NCI-H1105 (cell line): ENCODE measurements at regions not wholly inside any gene's neighbourhood (a gene's known extent, or its start where the extent isn't known, plus 50 kb on each side); places are given as distances from the start of the nearest gene placed in this dataset.
"Not testable (repeated sequence)": the region's sequence is repeated elsewhere in the genome, so short reads cannot be mapped to it uniquely, and the experiment has no call there.

Experiments used
- DNase-seq: peaks from one replicate; lab custom pipeline; 2025; lab: John Stamatoyannopoulos, UW

DNA sequence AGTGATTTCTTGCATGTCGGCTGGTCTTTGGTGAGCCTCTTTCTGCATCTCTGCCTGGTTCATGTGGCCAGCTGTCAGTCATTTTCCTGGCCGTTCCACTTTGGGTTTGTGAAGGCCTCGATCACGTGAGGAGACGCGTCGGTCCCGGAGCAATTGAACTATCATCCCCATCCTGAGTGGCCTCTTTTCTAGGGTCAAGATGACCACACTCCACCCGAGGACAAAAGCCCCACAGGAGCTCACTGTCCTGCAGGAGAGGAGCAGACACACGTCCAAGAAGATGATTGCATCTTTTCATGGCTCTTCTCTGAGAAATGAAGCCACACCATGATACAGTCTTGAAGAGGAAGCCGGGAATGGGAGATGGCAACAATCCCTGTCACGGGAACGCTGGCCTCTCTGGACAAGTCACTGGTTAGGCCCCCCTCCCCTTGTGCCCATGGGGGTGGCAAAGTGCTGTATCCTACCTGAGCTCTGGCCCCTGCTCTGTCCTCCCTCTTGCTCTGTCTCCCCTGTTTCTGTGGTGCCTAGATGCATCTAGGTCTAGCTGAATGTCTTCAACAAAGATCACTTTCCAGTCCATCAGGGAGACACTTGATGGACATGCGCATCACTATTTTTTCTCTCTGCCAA, 291.4 kb upstream of the ZNF337 start:
- DNase-seq: not testable (repeated sequence)

DNA sequence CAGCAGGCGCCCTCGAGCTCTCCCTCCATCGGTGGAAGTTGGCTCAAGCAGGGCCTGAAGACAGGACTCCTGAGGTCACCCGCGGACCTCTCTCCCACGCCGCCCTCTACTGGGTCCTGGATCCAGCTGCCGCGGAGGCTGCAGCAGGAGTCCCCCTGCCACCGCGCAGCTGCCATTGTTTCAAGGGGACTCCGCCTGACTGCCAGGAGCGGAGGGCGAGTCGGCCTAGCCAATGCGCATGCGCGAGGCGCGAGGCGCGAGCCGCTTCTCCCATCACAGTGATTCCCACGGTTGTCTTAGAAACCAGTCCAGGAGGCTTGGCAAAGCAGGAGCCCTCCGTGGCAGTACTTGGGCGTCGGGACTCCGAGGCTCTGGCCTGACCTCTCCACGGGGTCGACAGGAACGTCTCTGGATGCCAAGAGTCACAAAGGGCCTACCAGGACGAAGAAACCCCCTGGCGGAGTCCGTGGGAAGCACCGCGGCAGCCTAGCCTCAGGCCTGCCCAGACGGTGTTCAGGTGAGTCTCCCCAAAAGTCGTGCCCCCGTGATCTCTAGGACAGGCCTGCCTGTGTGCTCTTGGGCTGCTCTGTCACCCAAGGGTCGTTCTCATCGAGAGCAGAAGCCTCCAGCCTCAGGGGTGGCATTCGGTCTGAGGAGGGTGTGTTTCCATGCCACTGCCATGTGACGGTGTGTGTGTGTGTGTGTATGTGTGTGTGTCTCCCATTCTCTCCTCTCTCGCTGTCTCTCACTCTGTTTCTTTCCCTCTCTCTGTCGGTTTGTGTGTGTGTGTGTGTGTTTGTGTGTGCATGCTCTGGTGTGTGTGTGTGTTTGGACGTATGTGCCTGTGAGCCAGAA, 290.6 kb upstream of the ZNF337 start:
- DNase-seq: peak; percentile 83

DNA sequence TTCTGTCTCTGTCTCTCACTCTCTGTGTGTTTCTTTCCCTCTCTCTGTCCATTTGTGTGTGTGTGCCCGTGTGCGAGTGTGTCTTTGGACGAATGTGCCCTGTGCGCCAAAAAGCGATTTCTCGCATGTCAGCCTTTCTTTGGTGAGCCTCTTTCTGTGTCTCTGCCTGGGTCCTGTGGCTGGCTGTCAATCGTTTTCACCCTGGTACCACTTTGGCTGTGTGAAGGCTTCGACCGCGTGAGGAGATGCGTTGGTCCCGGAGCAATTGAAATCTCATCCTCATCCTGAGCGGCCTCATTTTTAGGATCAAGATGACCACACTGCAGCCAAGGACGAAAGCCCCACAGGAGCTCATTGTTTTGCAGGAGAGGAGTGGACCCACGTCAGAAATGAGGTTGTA, 288.9 kb upstream of the ZNF337 start:
- DNase-seq: no peak

DNA sequence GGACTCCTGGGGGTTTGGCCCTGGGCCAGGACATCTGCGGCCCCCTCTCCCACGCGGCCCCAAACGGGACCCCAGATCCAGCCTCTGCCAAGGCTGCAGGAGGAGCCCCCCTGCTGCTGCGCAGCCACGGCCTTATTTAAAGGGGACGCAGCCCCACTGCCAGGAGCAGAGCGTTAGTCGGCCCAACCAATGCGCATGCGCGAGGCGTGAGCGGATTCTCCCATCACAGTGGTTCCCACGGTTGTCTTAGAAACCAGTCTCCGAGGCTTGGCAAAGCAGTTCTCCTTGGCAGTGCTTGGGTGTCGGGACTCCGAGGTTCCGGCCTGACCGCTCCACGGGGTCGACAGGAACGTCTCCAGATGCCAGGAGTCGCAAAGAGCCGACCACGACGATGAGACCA, 288.3 kb upstream of the ZNF337 start:
- no peak for DNase-seq

DNA sequence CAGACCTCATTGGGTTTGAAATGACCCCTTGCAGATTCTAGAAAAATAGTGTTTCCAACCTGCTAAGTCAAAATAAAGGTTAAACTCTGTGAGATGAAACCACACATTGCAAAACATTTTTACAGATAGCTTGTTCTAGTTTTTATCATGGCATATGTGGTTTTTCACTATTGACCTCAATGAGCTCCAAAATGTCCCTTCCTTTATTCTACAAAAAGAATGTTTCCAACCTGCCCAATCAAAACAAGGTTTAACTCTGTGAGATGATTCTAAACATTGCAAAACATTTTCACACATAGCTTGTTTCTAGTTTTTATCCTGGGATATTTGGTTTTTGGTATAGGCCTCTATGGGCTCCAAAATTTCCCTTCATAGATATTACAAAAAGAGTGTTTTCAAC, 286.0 kb upstream of the ZNF337 start:
- DNase-seq: not testable (repeated sequence)

DNA sequence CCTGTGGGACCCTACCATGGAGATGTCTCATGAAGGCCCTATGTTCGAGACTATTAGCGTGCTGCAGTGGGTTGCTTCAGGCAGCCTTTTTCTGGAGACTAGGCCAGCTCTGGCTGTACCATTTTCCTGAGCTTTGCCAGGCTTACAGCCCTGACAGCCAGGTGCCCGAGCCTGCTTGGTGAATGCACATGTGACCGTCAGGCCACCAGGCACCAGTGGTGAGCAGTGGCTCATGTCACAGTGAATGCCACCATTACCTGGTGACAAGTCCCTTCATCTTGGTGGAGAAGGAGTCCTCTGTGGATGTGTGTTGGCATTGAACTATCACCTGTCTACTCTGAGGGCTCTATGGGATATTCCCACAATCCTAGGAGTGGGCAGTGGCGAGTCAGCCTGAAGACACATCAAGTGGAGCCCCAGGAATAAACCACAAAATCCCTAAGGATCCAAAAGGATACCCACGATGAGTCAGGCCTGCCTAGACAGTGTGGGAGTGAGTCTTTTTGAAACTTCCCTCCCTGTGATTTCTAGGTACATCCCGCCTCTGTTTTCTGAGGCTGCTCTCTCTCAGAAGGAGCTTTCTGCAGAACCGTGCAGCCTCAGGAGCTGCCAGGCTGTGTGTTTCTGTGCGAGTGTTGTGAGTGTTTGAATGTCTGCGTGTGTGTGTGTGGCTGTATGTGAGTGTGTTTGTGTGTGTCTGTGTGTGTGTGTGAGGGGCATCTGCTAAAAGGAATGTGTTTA, 282.0 kb upstream of the ZNF337 start:
- DNase-seq: not testable (repeated sequence)

DNA sequence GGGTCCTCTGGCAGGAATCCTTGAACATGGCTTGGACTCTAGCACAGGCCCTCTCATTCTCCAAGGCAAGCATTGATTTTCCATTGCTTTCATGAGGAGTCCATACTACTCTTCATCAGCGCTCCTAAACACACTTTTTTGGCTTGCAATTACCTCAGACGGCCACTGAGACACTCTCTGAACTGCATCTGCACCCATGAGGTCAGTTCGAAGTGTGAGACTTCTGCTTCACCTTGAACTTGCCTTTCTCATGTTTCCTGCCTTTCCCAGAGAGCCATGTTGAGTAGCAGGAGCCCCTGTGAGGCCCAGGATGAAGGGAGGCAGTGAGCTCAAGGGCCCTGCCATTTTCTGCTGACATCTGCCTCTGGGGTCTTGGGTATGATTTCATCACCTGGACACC, 279.2 kb upstream of the ZNF337 start:
- not testable (repeated sequence) for DNase-seq

DNA sequence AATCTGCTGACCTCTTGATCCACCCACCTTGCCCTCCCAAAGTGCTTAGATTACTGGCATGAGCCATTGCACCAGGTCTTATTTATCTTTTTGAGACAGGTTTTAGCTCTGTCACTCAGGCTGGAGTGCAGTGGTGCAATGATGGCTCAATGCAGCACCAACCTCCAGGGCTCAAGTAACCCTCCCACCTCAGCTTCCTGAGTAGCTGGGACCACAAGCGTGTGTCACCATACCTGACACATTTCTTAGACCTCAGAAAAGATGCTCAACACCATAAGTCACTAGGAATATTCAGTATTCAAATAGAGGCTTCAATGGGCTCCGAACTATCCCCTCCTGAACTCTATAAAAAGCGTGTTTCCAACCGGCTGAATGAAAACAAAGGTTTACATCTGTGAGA, 268.6 kb upstream of the ZNF337 start:
- not testable (repeated sequence) for DNase-seq

DNA sequence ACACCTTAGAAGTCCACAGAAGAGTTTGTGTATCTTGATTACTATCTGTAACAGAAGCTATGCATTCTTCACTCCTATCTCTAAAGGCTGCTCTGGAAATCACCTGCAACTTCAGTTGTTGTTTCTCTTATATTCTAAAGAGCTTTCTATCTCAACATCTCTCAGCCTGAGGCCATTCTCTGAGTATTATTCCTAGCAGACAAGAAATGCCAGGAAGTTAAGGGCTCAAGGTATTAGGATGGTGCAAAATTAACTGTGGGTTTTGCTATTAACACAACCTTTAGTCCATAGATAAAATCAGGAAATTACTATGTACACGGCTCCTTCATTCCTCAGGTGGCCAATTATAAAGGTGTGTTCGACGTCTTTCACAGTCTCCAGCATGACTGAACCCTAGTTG, 257.2 kb upstream of the ZNF337 start:
- DNase-seq: not testable (repeated sequence)

DNA sequence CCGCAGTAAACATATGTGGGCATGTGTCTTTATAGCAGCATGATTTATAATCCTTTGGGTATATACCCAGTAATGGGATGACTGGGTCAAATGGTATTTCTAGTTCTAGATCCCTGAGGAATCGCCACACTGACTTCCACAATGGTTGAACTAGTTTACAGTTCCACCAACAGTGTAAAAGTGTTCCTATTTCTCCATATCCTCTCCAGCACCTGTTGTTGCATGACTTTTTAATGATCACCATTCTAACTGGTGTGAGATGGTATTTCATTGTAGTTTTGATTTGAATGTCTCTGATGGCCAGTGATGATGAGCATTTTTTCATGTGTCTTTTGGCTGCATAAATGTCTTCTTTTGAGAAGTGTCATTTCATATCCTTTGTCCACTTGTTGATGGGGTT, 238.6 kb upstream of the ZNF337 start:
- not testable (repeated sequence) for DNase-seq

DNA sequence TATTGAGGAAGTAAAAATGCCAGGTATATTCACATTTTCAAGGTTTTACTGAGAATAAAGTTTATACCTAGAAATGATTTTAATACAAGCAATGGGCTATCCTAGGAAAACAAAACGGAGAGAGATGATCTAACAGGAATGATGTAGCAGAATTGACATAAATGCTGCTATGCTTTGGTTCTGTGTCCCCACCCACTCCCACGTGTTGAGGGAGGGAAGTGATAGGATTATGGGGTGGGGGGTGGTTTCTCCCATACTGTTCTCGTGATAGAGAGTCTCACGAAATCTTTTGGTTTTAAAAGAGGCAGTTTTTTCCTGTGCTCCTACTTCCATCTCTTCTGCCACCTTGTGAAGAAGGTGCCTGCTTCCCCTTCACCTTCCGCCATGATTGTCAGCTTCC, 236.2 kb upstream of the ZNF337 start:
- DNase-seq: not testable (repeated sequence)

DNA sequence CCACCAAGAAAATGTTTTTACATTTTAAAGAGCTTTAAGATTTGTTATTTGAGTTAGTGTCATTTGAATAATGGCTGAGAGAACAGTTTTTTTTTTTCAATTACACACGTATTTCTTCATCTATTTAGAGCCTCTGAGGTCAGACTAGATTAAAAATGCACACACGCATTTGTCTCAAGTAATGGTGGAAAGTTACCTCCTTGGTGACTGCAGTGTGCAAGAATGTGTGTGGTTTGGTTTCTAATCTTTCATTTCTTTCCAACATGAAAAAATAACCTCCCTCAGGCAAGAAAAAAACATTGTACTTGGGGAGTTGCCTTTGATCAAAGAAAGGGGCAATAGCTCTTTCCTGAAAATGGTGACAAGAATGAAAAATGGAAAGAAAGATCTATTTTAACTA, 235.5 kb upstream of the ZNF337 start:
- DNase-seq: not testable (repeated sequence)

DNA sequence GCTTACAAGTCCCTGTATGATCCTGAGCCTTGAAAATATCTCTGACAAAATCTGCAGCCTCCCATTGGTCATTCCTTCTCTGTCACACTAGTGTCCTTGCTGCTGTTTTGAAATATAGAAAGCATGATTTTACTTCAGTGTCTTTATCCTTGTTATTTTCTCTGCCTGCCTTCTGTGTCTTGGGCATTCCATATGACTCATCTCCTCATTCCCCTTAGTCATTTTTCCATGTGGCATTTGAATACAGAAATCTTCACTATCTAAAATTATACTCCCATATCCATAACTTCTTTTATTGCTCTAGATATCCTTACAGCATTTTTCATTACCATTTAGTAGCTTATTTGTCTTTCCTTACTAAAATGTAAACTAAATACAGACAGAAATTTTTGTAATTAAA, 205.7 kb upstream of the ZNF337 start:
- not testable (repeated sequence) for DNase-seq

DNA sequence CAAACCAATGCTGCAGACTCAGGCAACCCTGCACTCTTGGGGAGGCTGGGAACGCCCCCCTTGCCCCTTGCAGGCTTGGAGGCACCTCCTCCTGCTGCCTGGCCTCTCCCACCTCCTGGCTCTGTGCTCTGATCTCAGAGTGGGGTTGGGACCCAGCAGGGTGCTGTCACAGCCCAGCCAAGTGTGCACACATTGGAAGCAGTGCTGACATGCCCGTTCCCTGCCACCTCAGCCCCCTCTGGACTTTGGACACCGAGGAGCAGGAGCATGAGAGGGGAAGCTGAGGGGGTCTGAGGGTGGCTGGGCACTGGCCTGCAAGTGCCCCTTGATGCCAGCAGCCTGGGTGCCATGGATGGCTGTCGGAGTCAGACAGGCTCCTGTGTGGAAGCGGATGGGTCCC, 202.0 kb upstream of the ZNF337 start:
- DNase-seq: not testable (repeated sequence)

DNA sequence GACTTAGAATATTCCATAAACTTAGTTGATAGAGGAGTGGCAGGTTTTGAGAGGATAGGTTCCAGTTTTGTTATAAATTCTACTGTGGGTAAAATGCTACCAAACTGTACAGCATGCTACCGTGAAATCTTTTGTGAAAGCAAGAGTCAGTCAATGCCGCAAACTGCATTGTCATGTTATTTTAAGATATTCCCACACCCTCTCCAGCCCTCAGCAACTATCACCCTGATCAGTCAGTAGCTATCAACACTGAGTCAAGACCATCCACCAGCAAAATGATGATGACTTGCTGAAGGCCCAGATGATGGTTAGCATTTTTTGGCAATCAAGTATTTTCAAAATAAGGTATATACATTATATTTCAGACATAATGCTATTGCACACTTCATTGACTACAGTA, 182.4 kb upstream of the ZNF337 start:
- not testable (repeated sequence) for DNase-seq

DNA sequence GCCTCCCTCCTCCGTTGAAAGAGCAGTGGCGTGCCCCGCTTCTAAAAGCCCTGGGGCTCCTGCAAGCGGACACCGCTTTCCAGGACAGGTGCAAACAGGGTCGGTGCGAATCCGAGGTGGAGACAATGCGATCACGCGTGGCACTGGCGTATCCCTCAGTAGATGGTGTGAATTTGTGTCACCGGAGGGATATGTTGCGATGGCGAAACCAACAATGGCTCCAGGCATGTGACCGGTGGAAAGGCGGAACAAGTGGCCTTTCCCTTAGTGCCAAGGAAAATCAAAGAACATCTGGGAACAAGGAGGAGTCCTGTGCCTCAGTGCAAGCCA, 172.0 kb upstream of the ZNF337 start:
- not testable (repeated sequence) for DNase-seq

DNA sequence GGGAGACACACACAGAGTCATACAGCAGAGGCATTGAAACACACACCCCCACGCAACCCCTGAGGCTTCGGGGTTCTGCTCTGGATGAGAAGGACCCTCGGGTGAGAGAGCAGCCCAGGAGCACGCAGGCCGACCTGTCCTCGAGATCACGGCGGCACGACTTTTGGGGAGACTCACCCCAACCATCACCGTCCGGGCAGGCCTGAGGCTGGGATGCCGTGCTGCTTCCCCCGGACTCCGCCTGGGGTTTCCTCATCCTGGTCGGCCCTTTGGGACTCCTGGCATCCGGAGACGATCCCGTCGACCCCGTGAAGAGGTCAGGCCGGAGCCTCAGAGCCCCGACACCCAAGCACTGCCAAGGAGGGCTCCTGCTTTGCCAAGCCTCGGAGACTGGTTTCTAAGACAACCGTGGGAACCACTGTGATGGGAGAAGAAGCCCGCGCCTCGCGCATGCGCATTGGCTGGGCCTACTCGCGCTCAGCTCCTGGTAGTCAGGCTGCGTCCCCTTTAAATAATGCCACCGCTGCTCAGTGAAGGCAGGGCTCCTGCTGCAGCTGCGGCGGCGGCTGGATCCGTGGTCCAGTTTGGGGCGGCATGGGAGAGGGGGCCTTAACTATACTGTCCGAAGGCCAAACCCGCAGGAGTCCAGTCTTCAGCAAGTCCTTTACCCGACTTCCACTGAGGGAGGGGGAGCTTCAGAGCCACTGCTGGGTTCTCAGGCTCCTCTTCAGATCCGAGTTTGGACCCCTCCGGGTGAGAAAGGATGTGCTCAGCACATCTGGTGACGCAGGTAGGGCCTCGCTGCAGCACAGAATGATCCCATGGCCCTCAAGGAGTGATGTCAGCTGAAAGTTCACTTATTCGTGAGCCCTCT, 171.4 kb upstream of the ZNF337 start:
- DNase-seq: peak; percentile 81

DNA sequence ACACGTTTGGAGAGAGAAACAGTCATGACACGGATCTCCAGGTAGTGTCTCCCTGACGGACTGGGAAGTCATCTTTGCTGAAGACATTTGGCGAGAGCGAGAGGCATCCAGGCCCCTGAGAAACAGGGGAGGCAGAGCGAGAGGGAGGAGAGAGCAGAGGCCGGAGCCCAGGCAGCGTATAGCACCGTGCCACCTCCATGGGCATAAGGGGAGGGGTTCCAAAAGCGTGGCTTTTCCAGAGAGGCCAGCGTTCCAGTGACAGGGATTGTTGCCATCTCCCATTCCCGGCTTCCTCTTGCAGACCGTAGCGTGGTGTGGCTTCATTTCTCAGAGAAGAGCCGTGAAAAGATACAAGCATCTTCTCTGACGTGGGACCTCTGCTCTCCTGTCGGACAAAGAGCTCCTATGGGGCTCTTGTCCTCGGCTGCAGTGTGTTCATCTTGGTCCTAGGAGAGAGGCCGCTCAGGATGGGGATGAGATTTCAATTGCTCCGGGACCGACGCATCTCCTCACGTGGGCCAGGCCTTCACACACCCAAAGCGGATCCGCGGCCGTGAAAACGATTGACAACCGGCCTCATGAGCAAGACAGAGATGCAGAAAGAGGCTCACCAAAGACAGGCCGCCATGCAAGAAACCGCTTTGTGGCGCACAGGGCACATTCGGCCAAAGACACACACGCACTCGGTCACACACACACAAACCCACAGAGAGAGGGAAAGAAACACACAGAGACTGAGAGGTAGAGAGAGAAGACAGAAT, 170.5 kb upstream of the ZNF337 start:
- not testable (repeated sequence) for DNase-seq

DNA sequence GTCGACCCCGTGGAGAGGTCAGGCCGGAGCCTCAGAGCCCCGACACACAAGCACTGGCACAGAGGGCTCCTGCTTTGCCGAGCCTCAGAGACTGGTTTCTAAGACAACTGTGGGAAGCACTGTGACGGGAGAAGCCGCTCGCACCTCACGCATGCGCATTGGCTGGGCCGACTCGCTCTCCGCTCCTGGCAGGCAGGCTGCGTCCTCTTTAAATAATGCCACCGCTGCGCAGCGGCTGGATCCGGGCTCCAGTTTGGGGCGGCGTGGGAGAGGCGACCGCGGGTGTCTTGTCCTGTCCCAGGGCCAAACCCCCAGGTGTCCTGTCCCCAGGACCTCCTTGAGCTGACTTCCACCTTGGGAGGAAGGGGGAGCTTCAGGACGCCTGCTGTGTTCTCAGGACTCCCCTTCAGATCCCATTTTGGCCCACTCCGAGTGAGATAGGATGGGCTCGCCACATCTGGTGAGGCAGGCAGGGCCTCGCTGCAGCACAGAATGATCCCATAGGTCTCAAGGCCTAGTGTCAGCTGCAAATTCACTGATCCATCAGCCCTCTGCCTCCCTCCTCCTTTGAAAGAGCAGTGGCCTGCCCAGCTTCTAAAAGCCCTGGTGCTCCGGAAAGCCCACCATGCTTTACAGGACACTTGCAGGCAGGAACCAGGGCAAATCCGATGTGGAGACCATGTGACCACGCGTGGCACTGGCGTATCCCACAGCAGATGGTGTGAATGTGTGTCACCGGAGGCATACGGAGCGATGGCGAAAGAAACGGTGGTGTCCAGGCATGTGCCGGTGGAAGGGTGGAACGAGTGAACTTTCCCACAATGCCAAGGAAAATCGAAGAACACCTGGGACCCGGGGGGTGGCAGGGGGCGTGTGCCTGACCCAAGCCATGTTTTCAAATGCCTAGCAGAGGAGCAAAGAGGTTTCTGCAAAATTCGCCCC, 169.3 kb upstream of the ZNF337 start:
- peak; percentile 78 for DNase-seq
